SU-DHL-6 (cell line): ENCODE measurements at regions not wholly inside any gene's neighbourhood (a gene's known extent, or its start where the extent isn't known, plus 50 kb on each side); places are given as distances from the start of the nearest gene placed in this dataset.

Experiments used
- H2AFZ ChIP-seq: fragments of 200-600 bp; sonication (generic); 2 replicates; pipeline ENCODE4 v1.6.1; 2014; ENCODE audit warnings: low read depth, mild to moderate bottlenecking, moderate library complexity, mixed read lengths, antibody characterized with exemption, low read length; ENCODE audit not compliant: severe bottlenecking
- H3F3A ChIP-seq: fragments of 200-600 bp; shearing (Covaris generic); 2 replicates; pipeline ENCODE4 v1.6.0; 2016; ENCODE audit warnings: antibody characterized with exemption, mild to moderate bottlenecking; ENCODE audit not compliant: insufficient read depth
- H3K27ac ChIP-seq: fragments of 200-600 bp; sonication (generic); 2 replicates; pipeline ENCODE4 v1.5.1; 2016; ENCODE audit warnings: low read depth, mild to moderate bottlenecking, low read length, moderate library complexity, mixed read lengths
- H3K27me3 ChIP-seq: fragments of 200-600 bp; sonication (generic), shearing (Covaris generic); 2 replicates; pipeline ENCODE4 v1.6.0; 2014; ENCODE audit warnings: mild to moderate bottlenecking, low read length
- H3K36me3 ChIP-seq: fragments of 200-600 bp; sonication (generic); 2 replicates; pipeline ENCODE4 v1.6.1; 2014; ENCODE audit warnings: mild to moderate bottlenecking, low read length, mixed read lengths
- H3K4me2 ChIP-seq: fragments of 300-600, 200-600 bp; shearing (Covaris generic), sonication (generic); 2 replicates; pipeline ENCODE4 v1.6.0; 2014; ENCODE audit warnings: low read length, low read depth, mild to moderate bottlenecking; ENCODE audit not compliant: poor library complexity, severe bottlenecking
- H3K4me3 ChIP-seq: fragments of 200-600 bp; sonication (generic); 2 replicates; pipeline ENCODE4 v1.5.1; 2014; ENCODE audit warnings: antibody characterized with exemption, low read length, mild to moderate bottlenecking, mixed read lengths; ENCODE audit not compliant: insufficient read depth, poor library complexity, severe bottlenecking
- H3K79me2 ChIP-seq: fragments of 200-600 bp; sonication (generic); 2 replicates; pipeline ENCODE4 v1.6.1; 2014; ENCODE audit warnings: mild to moderate bottlenecking, low read length, moderate library complexity; ENCODE audit not compliant: insufficient read depth
- H3K9ac ChIP-seq: fragments of 200-600 bp; sonication (generic); 2 replicates; pipeline ENCODE4 v1.7.0; 2014; ENCODE audit warnings: mild to moderate bottlenecking, low read length
- H3K9me2 ChIP-seq: fragments of 200-600 bp; sonication (generic); replicated peaks from 2 replicates; pipeline ENCODE4 v1.6.1; 2014; ENCODE audit warnings: low read length; ENCODE audit not compliant: insufficient read depth
- H3K9me3 ChIP-seq: fragments of 200-600 bp; sonication (generic); 2 replicates; pipeline ENCODE4 v1.6.1; 2014; ENCODE audit warnings: low read length, mixed read lengths; ENCODE audit not compliant: insufficient read depth
- H4K20me1 ChIP-seq: fragments of 200-600 bp; sonication (generic); 2 replicates; pipeline ENCODE4 v1.6.1; 2014; ENCODE audit warnings: low read depth, mild to moderate bottlenecking, antibody characterized with exemption, low read length, moderate library complexity, mixed read lengths
- EZH2phosphoT487 ChIP-seq: fragments of 200-600 bp; sonication (generic), shearing (Covaris generic); conservative IDR thresholded peaks from 2 replicates; pipeline ENCODE4 v1.6.1; 2018; ENCODE audit warnings: mild to moderate bottlenecking, antibody characterized with exemption, low read length, moderate library complexity, mixed read lengths
- TF ChIP-seq, protein P1 (sequence below): fragments of 200-600 bp; sonication (generic); IDR thresholded peaks from one replicate; pipeline ENCODE4 v1.5.1; 2017; ENCODE audit warnings: antibody characterized with exemption, mild to moderate bottlenecking, low read length, moderate library complexity; ENCODE audit not compliant: insufficient read depth, poor library complexity, severe bottlenecking

DNA sequence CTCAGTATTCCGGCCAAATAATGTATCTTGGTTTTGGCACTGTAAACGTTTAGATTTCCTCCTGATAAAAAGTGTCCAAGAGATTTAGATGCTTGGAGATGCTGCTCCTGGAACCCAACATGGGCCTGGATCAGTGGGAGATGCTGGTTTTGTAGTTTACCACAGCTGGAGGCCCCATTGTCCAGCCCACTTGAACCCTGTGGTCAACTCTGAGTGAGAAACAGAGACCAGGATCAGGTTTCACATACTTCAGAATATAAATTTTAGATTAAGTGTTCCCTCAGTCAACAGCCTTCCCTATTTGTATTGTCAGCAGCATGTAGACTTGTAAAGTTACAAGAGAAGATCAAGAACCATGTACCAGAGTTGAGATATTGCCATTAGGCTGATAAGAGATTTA is 144.7 kb upstream of the C9orf72 start:
- Histone ChIP-seq H3K27ac (no peak overlapping the region), H3K9ac (no peak overlapping the region), H3K27me3 (no peaks in the 10 kb centered on the region), H4K20me1 (no peaks in the 10 kb centered on the region), H3K36me3 (no peaks in the 10 kb centered on the region), H3K79me2 (no peaks in the 10 kb centered on the region), H3K9me2 (no peaks in the 10 kb centered on the region), H2AFZ (no peak overlapping the region), H3K4me2 (no peak overlapping the region), H3F3A (no peaks in the 10 kb centered on the region), H3K4me3 (no peak overlapping the region), H3K9me3 (no peaks in the 10 kb centered on the region)
- TF ChIP-seq EZH2phosphoT487: no peak
- TF ChIP-seq, protein P1, sequence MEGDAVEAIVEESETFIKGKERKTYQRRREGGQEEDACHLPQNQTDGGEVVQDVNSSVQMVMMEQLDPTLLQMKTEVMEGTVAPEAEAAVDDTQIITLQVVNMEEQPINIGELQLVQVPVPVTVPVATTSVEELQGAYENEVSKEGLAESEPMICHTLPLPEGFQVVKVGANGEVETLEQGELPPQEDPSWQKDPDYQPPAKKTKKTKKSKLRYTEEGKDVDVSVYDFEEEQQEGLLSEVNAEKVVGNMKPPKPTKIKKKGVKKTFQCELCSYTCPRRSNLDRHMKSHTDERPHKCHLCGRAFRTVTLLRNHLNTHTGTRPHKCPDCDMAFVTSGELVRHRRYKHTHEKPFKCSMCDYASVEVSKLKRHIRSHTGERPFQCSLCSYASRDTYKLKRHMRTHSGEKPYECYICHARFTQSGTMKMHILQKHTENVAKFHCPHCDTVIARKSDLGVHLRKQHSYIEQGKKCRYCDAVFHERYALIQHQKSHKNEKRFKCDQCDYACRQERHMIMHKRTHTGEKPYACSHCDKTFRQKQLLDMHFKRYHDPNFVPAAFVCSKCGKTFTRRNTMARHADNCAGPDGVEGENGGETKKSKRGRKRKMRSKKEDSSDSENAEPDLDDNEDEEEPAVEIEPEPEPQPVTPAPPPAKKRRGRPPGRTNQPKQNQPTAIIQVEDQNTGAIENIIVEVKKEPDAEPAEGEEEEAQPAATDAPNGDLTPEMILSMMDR: no peak

DNA sequence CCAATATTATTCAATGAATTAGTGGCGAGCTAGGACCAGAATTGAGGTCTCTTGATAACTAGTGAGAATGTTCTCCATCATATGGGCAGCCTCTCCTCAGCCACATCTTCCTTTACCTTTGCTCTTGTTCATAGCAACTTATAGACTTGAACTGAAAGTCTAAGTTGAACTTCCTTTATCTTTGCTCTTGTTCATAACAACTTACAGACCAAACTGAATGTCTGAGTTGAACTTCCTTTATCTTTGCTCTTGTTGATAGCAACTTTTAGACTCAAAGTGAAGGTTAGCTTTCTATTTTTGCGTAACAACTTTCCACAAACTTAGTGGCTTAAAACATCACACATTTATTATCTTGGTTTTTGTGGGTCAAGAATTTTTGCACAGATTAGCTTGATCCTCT is 146.4 kb upstream of the C9orf72 start:
- H3K4me3 ChIP-seq: no peak overlapping the region
- TF ChIP-seq, protein P1: no peak
- H3K36me3 ChIP-seq: no peaks in the 10 kb centered on the region
- no peak overlapping the region for H3K4me2 ChIP-seq
- no peaks in the 10 kb centered on the region for H3K9me3 ChIP-seq
- no peaks in the 10 kb centered on the region for H4K20me1 ChIP-seq
- no peaks in the 10 kb centered on the region for H3K79me2 ChIP-seq
- H3F3A ChIP-seq: no peaks in the 10 kb centered on the region
- H3K9ac ChIP-seq: no peak overlapping the region
- no peaks in the 10 kb centered on the region for H3K9me2 ChIP-seq
- H3K27me3 ChIP-seq: no peaks in the 10 kb centered on the region
- H2AFZ ChIP-seq: no peak overlapping the region
- H3K27ac ChIP-seq: no peak overlapping the region

DNA sequence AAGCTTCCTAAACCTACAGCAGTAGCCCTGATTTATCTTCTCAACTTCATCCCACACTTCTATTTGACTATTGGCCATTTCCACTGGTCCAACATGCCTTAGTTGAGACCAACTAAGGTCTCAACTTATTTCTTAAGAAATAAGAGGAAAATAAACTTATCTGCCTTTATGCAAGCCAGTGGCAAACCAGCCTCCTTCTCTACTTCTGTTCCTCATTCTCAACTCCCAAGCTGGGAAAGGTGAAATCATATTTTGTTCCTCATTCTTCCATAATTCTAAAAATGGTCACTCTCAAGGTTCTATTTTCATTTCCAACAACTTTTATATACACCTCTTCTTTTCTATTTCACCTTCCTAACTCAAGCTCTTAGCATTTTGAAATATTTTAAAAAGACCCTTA is 149.6 kb upstream of the C9orf72 start:
- H3K27ac ChIP-seq: no peak overlapping the region
- no peak for TF ChIP-seq EZH2phosphoT487
- TF ChIP-seq, protein P1: no peak
- no peaks in the 10 kb centered on the region for H3K27me3 ChIP-seq
- H3K79me2 ChIP-seq: no peaks in the 10 kb centered on the region
- H3F3A ChIP-seq: no peaks in the 10 kb centered on the region
- no peak overlapping the region for H3K4me3 ChIP-seq
- H3K4me2 ChIP-seq: no peak overlapping the region
- no peak overlapping the region for H2AFZ ChIP-seq
- H4K20me1 ChIP-seq: no peaks in the 10 kb centered on the region
- H3K9me2 ChIP-seq: no peaks in the 10 kb centered on the region
- no peaks in the 10 kb centered on the region for H3K36me3 ChIP-seq
- H3K9me3 ChIP-seq: no peaks in the 10 kb centered on the region
- no peak overlapping the region for H3K9ac ChIP-seq
